Mesodermal cell (in vitro differentiated cells): ENCODE measurements at regions not wholly inside any gene's neighbourhood (a gene's known extent, or its start where the extent isn't known, plus 50 kb on each side); places are given as distances from the start of the nearest gene placed in this dataset.

Experiments
- H3K27ac ChIP-seq: 2 replicates; pipeline ENCODE4 v1.7.0; 2013; ENCODE audit warnings: mild to moderate bottlenecking, low read depth, low read length, moderate library complexity; ENCODE audit not compliant: severe bottlenecking
- H3K36me3 ChIP-seq: 2 replicates; pipeline ENCODE4 v1.7.1; 2013; ENCODE audit warnings: mild to moderate bottlenecking, low read length, moderate library complexity; ENCODE audit not compliant: control insufficient read depth, insufficient read depth
- H3K4me1 ChIP-seq: one replicate; pipeline ENCODE4 v1.7.1; 2013; ENCODE audit warnings: mild to moderate bottlenecking, low read length; ENCODE audit not compliant: insufficient read depth, control insufficient read depth, poor library complexity, severe bottlenecking
- H3K4me3 ChIP-seq: 2 replicates; pipeline ENCODE4 v1.7.0; 2013; ENCODE audit warnings: low read length, control low read depth, mild to moderate bottlenecking; ENCODE audit not compliant: insufficient read depth, poor library complexity, severe bottlenecking; ENCODE audit errors: extremely low read depth
- H3K9me3 ChIP-seq: 2 replicates; pipeline ENCODE4 v1.7.1; 2013; ENCODE audit warnings: mild to moderate bottlenecking, low read length, moderate library complexity; ENCODE audit not compliant: control insufficient read depth
- WGBS, 2 experiments: methylation state at CpG; one replicate each; pipeline ENCODE4 v1.1.5; 2013; ENCODE audit warnings: missing lambda C conversion rate in 2 of 2; ENCODE audit not compliant: insufficient coverage in 2 of 2; 5-methylcytosine and 5-hydroxymethylcytosine counted together

DNA sequence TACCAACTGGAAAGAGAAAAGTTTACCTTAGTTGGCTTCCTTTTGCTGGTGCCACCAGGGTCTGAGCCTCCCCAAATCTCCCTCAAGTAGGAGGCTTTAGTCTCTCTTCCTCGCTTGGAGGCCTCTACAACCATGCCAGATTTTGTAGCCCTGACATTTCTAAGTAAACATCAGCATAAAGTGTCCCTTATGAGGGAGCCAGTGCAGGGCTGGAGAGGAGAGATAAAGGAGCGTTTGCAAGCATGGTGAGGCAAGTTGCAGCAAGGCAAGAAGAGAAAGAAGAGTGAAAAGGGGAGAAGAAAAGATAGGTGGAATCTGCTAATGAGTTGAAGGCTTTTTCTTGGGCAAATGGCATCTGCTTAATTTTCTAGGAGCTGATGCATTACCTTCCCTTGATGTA lies 82.7 kb upstream of the FNDC3B start:
- 93 to 100% methylated on average over 1 to 2 of the region's 2 CpGs for WGBS, 2 experiments
- Histone ChIP-seq H3K4me3 (no peak overlapping the region), H3K27ac (peak overlapping the region; percentile 25), H3K4me1 (no peaks in the 10 kb centered on the region), H3K9me3 (no peaks in the 10 kb centered on the region), H3K36me3 (no peaks in the 10 kb centered on the region)

DNA sequence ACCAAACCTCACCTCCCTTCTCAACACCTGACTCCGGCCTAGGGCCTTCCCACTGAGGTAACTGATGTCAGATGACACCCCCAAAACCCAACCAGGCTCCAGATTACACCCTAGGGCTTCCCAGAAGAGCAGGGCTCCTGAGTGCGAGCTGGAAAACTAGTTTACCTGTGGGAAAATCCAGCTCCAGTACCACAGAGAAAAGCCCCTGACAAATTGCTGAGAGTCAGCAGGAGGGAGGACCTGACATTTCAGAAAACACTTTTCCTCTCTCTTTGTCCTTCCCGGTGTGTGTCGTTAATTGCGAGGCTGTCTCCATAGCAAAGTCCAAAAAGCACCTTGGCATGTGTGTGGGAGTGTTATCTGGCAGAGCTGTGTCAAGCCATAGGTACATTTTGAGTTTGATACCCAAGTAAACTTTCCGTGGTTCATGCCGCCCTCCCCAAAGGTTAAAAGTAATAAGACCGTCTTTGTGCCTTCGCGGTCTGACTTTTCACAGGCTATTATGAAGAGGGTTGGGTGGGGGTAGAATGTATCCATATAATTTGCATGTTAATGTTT lies 79.8 kb upstream of the FNDC3B start:
- Histone ChIP-seq H3K36me3 (no peaks in the 10 kb centered on the region), H3K4me1 (no peaks in the 10 kb centered on the region), H3K27ac (no peak overlapping the region), H3K4me3 (no peak overlapping the region), H3K9me3 (no peaks in the 10 kb centered on the region)
- WGBS, 2 experiments: 50 to 83% methylated on average over 1 to 2 of the region's 10 CpGs

DNA sequence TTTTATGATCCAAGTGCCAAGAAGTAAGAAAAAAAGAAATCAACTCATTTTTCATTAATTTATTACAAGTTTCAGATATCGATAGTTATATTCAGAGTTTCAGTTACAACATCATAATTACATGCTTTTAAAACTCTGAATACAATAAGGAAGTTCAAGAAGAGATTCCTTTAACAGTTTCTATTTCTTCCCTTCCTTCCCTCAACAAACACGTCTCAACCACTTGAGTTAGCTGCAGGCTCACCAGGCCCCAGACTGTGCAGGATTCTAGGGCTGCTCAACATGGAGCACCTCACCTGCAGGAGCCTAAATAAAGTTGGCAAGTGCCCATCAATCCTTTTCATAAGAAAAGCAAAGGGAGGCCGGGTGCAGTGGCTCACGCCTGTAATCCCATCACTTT lies 79.2 kb upstream of the FNDC3B start:
- H3K27ac ChIP-seq: no peak overlapping the region
- 88 to 94% methylated on average over 3 of the region's 4 CpGs for WGBS, 2 experiments
- no peaks in the 10 kb centered on the region for H3K36me3 ChIP-seq
- no peaks in the 10 kb centered on the region for H3K9me3 ChIP-seq
- H3K4me3 ChIP-seq: no peak overlapping the region
- H3K4me1 ChIP-seq: no peaks in the 10 kb centered on the region

DNA sequence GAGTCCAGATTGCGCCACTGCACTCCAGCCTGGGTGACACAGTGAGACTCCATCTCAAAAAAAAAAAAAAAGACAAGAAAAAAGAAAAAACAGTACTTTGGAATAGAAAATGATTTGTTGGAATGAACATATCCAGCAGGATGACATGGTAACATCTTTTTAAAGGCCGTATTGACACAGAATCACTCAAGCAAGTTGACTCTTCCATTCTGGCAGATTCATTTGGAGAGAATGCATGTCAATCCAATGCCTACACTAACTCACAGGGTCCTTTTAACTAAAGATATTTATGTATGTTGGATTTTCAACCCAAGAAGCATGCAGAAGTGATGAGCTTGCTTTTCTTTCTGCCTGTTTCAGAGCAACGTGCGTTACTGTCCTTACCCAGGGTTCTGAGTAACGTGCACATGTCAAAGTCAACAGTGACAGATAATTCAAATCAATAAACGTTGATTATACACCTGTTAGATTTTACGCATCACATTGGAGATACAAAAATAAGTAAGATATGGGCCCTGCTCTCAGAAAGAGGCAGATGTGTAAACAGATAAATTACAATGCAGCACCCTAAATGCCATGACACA lies 77.1 kb upstream of the FNDC3B start:
- Histone ChIP-seq H3K4me3 (no peak overlapping the region), H3K9me3 (no peaks in the 10 kb centered on the region), H3K4me1 (peaks cover 5% of the 10 kb centered on the region), H3K27ac (no peak overlapping the region), H3K36me3 (no peaks in the 10 kb centered on the region)
- 92 to 97% methylated on average over 3 to 5 of the region's 7 CpGs for WGBS, 2 experiments

DNA sequence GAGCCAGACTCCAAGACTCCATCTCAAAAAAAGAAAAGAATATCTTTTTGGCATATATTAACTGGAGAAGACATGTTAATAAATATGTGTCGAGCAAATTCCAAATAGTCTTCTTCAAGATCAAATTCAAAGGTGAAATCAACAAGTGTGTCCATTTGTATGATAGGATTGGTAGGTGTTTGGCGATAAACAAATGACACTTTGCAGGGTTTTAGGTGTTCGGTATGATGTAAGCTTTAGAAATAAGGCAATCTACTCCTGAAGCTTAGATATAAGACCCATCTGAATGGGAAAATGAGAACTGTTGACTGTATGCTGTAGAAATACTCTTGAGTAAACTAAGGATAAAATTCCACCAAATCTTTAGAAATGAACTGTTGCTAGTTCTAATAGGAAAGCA lies 75.8 kb upstream of the FNDC3B start:
- no peaks in the 10 kb centered on the region for H3K9me3 ChIP-seq
- no peaks in the 10 kb centered on the region for H3K36me3 ChIP-seq
- H3K4me1 ChIP-seq: peaks cover 11% of the 10 kb centered on the region
- H3K27ac ChIP-seq: no peak overlapping the region
- WGBS, 2 experiments: 89 to 94% methylated on average over 1 to 2 of the region's 3 CpGs
- H3K4me3 ChIP-seq: no peak overlapping the region

DNA sequence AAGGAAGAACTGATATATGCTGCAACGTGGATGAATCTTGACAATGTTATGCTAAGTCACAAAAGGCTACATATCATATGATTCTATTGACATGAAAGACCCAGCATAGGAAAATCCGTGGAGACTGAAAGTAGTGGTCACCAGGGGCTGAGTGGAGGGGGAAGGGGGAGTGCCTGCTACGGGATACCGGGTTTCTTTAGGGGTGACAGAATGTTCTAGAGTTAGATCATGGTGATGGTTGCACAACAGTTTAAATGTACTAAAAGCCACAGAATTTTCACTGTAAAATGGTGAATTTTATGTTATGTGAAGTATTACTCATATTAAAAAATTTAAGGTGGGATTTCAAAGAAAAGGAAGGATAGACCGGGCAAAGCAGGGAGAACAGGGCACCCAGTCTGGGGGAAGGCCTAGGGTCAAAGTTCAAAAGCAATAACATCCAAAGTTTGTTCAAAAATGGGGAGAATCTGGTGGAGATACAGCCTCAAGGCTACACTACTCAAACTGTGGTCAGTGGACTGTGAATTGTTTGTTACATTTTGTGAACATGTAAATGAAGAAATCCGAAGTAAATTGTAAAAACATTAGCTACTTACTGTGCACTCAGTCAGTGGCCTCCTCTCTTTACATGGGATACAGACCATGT lies 74.2 kb upstream of the FNDC3B start:
- Histone ChIP-seq H3K4me3 (no peak overlapping the region), H3K36me3 (no peaks in the 10 kb centered on the region), H3K27ac (no peak overlapping the region), H3K4me1 (peaks cover 11% of the 10 kb centered on the region), H3K9me3 (peaks cover 5% of the 10 kb centered on the region)
- 96 to 98% methylated on average over 4 to 5 of the region's 6 CpGs for WGBS, 2 experiments

DNA sequence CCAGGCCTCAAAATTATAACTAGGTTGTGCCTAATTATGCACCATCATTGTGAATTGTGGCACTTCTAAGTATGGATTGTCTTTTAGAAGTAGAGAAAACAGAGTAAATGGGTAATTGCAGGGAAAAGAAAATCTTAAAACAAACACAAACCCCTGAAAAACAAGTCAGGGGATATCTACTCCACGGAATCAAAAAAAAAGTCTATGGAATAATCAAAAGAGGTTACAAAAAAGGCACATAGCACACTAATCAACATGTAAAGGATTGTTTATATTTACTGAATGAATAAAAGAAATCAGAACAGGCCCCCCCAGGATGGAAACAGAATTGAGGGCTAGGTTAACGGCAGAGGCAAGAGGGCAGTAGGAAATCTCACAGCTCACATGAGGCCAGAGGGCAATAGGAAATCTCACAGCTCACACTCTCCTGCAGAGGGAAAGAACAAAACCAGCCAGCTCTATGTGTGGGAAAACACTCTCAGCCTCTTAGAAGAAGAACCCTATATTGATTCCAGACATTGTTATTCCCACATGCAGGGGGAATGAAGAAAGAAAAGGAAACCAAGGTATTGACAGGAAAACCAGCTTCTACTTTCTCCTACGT lies 72.7 kb upstream of the FNDC3B start:
- H3K4me3 ChIP-seq: no peak overlapping the region

DNA sequence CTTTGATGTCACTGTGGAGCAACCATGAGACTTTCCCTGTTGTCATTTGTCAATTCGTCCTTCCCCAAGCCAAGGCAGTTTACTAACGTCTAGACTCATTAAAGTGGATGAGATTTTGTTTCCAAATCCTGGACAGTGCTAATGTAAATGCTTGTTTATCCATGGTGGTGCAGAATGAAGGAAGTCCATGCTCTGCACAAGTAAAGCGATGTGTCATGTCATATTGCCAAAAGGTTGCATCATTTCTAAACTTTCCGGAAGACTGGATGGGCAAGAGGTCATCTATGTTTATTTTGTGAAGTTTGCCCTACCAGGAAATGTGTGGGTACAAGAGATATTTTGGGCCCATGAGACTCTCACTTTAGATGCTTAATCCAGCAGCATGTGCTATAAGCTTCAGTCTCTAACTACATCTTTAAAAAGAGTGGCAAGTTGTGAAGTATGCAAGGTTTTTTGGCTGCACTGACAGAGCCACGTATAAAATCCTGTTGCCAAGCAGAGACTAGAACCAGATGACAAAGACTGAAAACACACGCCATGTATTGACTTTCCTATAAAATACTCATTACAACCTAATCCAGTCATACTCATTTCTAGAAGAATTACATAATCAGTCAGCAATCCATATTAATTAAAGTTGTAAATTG lies 72.1 kb upstream of the FNDC3B start:
- 83 to 92% methylated on average over 2 to 5 of the region's 6 CpGs for WGBS, 2 experiments
- Histone ChIP-seq H3K9me3 (peaks cover 5% of the 10 kb centered on the region), H3K4me1 (peaks cover 16% of the 10 kb centered on the region), H3K36me3 (no peaks in the 10 kb centered on the region), H3K27ac (peak overlapping the region; percentile 83), H3K4me3 (no peak overlapping the region)

More for the DNA sequence above, 72.7 kb upstream of the FNDC3B start:
- peaks cover 5% of the 10 kb centered on the region for H3K9me3 ChIP-seq
- no peaks in the 10 kb centered on the region for H3K36me3 ChIP-seq
- H3K4me1 ChIP-seq: peaks cover 16% of the 10 kb centered on the region
- WGBS, 2 experiments: 33 to 40% methylated on average over 2 of the region's 3 CpGs
- peak overlapping the region; percentile 83 for H3K27ac ChIP-seq

DNA sequence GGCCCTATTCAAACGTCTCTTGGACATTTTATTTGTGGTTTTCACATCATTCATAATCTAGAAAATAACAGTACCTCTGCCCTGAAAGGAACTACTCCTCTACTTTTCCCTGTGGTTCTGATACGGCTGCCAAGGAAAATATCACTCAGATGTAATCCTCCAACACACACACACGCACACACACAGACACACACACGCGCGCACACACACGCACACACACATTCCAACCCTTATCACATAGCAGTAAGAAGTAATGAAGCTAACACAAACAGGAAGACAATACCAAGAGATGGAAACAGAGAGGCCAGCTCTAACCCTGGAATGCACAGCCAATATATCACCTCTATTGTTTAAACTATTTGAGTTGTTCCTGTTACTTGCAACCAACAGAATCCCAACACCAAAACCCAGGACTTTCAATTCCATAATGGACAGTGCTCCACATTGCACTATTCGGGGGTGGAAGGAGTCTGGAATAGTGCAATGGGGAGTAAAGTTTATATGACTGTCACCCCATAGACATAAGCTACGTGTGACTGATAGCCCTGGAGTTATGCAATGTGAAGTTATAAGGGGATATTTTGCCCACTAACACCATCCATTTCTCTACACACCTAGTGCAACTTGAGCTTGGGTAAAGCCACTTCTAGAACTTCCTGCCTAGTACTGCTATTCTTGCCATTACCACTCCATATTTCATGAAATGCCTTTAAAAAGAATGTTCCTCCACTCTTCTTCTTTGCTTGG lies 71.3 kb upstream of the FNDC3B start:
- 85 to 100% methylated on average over 1 to 2 of the region's 9 CpGs for WGBS, 2 experiments
- Histone ChIP-seq H3K9me3 (peaks cover 5% of the 10 kb centered on the region), H3K4me1 (peaks cover 16% of the 10 kb centered on the region), H3K36me3 (no peaks in the 10 kb centered on the region), H3K27ac (peak overlapping the region; percentile 83), H3K4me3 (no peak overlapping the region)

DNA sequence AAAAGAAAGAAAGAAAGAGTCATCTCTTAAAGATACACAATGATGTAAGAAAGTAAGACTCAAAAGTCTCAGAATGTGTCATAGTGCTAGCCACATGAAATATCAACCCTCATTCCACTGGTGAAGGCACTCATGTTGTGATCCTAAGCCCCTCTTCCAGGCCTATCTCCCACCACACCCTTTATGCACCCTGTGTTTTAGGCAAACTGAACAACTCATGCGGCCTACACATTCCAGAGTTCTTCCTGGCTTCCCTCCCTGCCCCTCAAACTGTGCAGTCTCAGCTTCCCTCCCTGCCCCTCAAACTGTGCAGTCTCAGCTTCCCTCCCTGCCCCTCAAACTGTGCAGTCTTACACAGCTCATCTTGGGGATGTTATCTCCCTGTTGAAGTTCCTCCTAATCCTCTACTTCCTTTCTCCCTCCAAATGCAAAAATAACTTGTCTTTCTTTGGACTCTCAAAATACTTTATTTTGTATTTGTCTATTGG lies 69.0 kb upstream of the FNDC3B start:
- no peak overlapping the region for H3K4me3 ChIP-seq
- 70 to 100% methylated on average over 1 of the region's 1 CpG for WGBS, 2 experiments
- H3K9me3 ChIP-seq: peaks cover 5% of the 10 kb centered on the region
- no peaks in the 10 kb centered on the region for H3K36me3 ChIP-seq
- peaks cover 22% of the 10 kb centered on the region for H3K4me1 ChIP-seq
- H3K27ac ChIP-seq: no peak overlapping the region
